CD4-positive, alpha-beta T cell treated with Interleukin-6 for 4 hours (primary cell): ENCODE measurements at regions not wholly inside any gene's neighbourhood (a gene's known extent, or its start where the extent isn't known, plus 50 kb on each side); places are given as distances from the start of the nearest gene placed in this dataset.

Experiments used
- DNase-seq: peaks from one replicate; pipeline ENCODE4 v3.0.0-alpha.2; 2020; ENCODE audit warnings: mixed read lengths

DNA sequence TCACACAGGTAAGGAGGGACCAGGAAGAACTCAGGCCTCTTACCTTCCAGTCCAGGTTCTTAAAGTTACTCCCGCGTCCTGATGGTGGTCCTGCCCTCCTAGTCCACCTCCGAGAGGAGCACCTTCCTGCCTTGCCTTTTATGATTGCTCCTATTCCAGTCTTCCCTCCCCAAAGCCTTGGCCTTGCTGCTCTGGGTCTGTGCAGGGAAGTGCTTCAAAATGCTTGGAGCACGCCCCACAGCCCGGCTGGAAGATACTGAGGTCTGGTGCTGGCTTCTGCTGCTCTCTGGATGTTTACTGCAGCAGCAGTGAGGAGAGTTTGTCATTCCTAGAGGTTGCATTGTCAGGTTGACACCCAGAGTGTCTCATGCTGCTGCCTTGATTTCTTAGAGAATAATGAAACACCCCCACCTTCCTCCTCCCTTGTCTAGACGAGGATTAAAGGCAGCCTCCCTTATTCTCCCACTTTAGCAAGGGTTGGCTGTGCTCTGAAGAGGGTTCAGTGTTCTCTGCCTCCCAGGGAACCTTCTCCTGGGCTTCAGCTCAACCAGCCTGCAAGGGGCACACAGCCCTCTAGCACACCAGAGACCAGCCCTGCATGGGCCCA, 142.2 kb upstream of the CACNA1E start:
- DNase-seq, result no peak

GRCh38 chr1:181344091-181344490, 139.2 kb upstream of the CACNA1E start:
- no peak for DNase-seq

DNA sequence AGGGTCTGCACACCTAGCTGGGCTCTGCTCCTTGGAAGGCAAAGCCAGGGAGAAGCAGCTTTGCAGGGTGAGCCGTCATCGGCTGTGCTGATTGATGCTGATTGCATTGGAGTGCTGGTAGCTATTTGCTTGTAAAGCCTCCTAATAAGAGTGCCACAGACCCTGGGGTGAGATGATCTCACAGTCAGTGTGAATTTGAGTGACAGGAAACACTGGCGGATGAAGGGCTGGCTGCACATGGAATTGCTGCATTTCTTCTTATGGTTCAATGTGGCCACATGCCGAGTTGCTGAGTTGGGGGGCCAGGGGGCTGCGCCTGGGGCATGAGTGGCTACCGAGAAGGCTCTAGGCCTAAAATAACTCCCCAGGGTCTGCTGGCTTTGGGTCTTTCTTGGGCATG, 138.2 kb upstream of the CACNA1E start:
- no peak for DNase-seq

DNA sequence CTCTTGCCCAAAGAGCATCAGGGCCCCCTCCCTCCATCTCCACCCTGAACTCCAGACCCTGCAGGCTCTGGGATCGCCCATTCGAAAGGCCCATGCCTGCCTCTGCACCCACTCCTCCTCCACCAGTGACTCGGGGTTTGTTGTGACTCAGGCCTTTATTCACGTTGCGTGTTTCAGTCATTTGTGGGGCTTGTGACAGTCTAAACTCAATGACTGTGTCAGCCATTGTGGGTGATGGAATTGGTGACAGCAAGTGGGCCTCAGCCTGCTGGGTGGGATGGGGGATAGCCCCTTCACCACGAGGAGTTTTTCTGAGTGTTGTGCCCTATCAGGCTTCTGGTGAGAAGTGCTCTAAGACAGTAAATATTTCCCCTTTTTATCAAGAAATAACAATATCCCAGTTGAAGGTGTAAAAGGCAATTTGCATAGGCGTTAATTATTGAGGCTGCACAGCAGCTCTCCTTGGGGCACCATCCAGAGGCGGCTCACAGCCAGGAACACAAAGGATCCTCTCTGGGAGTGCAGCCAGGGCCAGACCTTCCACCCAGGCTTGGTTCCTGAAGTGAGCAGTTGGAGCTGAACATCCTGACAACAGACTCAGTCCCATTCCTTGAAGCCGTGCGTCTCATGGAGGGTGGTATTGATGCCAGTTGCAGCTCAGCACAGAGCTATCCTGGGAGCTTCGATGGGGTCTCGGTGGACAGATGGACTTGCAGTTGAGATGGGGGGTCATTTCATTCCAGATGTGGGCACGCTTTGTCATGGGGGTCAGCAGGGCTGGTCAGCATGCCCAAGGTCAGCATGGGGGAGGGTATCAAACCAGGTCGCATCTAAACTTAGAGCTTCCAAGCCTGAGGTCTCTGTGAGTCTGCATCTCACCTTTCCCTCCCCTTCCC, 135.6 kb upstream of the CACNA1E start:
- DNase-seq, result no peak

DNA sequence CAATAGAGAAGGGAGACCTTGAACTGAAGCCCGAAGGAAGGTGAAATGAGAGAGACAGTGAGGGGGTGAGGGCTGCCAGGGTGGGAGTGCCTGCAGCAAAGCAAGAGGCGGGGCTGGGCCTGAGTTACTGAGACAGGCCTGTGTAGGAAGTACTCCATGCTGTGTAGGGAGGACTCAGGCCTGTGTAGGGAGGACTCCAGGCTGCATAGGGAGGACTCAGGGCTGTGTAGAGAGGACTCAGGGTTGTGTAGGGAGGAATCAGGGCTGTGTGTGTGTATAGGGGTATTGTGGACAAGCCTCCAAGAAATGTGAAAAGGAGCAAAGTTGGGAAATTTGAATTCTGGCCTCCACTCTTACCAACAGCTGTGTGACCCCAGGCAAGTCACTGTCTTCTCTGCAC, 133.8 kb upstream of the CACNA1E start:
- no peak for DNase-seq

DNA sequence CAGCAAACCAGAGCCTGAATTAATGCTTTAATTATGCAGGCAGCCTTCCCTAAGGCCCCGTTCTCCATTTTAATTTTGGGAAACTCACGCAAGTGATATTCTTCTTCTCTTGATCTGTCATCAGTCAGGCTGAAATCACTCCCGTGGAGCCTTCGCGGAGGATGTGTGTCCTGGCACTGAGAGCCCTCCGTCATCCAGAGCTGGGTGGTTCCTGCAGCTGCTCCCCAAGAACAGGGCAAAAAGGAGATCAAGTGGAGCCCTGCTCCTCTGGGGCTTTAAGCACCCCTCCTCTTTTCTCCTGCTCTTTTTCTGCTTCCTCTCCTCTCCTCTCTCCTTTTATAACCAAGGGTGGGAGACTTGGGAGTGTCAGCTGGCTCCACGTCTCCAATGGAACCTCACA, 133.2 kb upstream of the CACNA1E start:
- no peak for DNase-seq

DNA sequence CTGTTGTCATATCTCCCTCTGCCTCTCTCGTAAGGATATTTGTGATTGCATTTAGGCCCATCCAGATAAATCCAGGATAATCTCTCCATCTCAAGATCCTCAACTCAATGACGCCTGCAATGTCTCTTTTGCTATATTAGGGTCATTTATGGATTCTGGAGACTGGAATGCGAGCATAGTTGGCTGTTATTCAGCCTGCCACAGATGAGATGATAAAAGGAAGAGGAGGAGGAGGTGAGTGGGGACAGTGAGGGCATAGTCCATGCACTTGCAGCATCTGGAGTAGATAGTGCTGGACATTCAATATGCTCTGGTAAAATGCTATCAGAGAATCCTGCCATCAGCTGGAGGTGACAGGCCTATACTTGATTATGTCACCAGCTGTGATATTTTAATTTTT, 131.6 kb upstream of the CACNA1E start:
- DNase-seq, result no peak

DNA sequence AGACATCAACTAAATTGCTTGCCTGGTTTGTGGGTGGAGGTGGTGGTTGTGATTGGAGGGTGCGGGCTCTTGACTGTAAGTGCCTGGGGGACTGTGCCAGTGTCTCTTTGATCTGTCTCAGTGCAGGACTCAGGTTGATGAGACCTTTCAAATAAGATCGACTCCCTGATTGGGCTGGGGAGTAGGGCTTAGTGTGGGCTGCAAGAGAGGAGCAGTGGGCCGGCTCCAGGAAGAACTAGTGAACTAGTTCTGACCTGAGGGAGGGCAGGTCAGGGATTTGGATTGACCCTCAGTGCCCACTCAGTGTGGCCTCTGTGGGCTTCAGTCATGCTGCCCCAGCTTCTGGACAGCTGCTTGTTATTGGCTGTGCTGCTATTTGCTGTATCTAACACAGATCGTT, 130.6 kb upstream of the CACNA1E start:
- DNase-seq, result no peak

- DNase-seq, result no peak
Observed at GRCh38 chr1:181353526-181353925, 129.8 kb upstream of the CACNA1E start.

GRCh38 chr1:181354865-181355264, 128.5 kb upstream of the CACNA1E start:
- DNase-seq, result no peak

DNA sequence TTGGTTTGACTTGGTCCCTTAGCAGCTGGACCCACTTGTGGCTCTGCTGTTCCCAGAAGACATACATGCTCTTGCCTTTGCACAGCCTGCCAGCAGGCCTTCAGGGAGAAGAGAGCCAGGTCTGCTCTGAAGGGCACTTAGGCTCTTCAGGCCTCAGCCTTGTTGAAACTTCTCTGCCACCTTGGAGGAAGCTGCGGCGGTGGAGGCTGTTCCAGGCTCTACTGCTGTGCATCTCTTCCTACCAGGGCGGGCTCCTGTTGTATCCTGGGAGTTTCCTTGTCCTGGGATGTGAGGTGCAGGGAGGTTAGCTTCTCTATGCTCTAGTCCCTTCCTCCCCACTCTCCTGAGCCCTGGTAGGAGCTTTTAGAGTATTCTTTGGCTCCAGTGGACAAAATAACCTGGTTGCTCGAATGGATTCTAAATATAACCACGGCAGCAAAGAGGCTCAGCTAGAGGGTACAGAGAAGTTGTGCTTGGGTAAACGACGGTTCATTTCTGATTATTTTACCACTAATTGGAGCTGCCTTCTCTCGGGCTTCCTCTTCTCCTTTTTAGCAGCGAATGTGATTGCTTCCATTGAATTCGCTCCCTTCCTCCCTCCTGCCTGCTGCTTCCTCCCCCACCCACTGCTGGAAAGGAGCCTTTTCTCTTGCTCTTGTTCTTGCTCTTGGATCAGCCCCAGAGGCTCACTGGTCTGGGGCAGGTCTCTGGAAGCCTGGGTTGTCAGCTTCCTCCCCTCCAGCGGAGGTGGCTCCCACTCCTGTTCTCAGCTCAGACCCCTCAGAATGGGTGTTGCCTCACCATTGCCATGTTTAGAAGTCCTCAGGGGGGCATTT, 126.6 kb upstream of the CACNA1E start:
- DNase-seq, result no peak

GRCh38 chr1:181359012-181359411, 124.3 kb upstream of the CACNA1E start:
- no peak for DNase-seq

DNA sequence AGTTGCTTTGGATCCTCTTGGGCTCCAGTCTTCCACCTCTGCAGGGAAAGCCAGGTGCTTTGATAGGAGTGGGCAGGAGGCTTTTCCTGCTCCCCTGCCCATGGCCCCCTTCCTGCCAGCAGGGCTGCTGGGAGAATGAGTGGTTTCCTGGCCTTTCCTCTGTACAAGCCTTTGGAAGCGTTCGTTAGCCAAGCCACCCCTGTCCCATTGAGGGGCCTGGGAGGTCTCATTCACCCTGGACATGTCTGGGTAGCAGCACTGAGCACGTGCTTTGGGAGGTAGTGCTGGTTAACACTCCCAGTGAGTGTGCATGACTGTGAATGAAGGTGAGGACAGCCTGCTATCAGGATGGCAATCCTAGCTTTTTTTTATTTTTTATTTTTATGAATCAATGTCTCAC, 118.5 kb upstream of the CACNA1E start:
- DNase-seq, result no peak

DNA sequence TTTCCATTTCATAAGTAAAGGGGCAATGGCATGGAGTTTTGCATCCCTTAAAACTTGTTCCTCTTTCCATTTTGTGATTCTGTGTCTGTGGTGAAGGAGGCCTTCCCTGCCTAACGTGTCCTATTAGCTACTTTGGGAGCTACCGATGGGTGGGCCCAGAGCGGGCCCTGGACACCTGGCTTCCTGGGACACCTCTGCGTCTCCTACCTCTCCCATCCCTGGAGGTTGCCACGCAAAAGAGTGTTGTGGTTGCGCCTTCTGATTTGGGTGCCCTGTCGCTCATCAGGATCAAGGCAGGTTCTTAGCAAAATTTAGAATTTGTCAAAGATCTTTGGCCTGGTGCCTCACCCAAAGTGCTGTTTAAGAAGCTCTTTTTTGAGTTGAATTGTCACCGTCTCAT, 116.4 kb upstream of the CACNA1E start:
- DNase-seq, result no peak

- DNase-seq, result no peak
Observed at GRCh38 chr1:181369416-181369815, 113.9 kb upstream of the CACNA1E start.

DNA sequence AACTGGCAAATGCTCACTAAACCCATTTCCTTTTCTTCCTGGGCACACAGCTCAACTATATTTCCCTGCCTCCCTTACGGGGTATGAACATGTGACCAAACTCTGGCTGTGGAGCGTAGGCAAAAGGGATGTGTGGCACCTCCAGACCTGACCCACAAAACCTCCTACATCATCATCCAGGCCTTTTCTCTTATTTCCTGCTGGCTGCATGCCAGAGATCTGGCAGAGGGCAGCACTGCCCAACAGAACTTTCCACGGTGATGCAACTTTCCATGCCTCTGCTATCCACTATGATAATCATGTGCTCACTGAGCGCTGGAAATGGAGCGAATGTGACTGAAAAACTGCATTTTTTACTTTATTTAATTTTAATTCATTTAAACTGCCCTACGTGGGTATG, 99.6 kb upstream of the CACNA1E start:
- no peak for DNase-seq

DNA sequence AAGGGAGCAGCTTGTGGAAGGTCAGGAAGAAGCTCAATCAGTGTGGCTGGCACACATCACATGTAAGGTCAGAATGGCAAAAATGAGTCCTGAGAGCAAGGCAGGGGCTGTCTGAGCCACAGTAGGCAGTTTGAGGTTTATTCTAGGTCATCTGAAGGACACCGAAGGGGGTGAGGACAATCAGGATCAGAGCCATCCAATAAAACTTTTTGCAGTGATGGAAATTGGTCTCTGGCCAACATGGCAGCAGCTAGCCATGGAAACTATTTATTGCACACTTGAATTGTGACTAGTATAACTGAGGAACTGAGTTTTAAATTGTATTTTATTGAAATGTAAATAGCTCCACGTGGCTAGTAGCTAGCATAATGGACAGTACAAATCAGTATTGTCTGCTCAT, 97.0 kb upstream of the CACNA1E start:
- no peak for DNase-seq

GRCh38 chr1:181386951-181387350, 96.4 kb upstream of the CACNA1E start:
- no peak for DNase-seq

DNA sequence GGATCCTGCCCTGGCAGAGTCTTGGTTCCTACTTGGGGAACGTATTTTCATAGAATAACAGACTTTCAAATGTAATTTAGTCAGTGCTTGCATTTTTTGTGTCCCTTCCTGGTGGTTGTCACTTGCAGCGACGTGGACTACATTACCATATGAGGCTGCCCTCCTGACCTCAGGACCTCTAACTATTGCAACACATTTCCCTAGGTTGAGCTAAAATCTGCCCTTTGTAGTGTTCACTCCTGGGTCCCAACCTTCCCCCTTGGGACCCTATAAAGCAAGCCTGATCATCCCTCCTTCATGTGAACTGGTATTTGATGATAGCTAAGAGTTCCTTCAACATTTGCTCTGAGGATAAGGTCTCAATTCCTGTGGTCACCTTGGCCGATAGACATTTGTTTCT, 95.6 kb upstream of the CACNA1E start:
- no peak for DNase-seq

DNA sequence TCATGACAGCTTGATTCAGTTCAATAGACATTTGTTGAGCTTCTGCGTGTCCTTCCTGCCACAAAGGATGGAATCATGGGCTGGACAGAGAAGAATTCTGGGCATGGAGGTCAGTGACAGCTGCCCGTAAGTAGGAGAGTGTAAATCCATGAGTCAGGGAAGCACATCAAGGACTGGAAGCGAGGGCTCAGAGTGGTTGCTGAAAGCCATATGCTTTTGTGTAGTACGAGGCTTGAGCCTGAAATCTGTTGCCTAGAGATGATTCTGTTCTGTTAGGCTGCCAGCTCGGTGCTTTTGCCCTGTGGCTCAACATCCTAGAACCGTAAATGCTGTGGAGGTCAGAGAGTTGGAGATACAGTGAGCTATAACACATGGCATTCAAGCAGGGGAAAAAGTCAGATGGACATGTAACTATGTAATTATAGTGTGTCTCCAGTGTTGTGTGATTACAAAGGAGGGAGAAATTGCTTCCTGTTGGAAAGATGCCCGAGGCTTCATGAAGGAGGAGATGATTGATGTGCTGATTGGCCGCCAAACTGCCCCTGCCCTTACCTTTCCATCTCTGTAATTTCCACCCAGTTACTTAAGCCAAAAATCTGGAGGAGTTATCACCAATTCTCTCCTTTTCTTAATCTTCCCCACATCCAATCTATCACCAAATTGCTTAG, 92.8 kb upstream of the CACNA1E start:
- DNase-seq, result no peak

- DNase-seq, result no peak
Observed at GRCh38 chr1:181391301-181391900, 91.9 kb upstream of the CACNA1E start.

DNA sequence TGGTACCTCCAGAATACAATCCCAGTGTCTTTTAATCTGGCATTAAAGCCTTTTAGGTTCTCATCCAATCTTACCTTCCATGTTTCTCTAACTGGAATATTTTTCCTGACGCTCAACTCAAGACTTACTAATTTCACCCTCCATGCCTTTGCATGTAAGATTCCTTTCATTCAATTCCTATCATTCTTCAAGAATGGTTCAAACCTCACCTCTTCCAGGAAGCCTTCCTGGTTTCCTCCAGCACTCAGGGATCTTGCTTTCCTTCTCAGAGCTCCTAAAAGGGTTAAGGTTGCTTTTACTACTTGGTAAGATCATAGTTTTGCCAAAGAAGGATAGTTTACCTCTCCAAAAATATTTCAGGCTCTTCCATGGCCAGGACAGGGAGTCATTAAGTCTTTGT, 91.2 kb upstream of the CACNA1E start:
- no peak for DNase-seq
